ENCODE measurements at regions not wholly inside any gene's neighbourhood (a gene's known extent, or its start where the extent isn't known, plus 50 kb on each side); places are given as distances from the start of the nearest gene placed in this dataset.

DNA sequence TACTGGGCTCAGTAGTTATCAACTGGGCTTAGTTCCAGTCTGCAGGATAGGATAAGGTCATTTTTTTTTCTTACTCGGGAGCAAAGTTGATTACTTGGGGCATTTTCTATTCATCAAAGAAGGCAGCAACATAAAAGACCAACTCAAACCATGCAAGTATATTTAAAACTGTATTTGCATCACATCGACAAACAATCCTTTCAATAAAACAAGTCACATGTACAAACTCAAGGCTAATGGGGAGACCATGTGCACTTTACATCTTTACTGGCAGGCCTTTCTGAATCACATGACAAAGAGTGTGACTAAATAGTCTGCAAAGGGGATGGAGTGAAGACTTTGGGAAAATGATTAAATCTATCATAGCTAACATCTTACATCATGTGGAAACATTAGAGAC is 610.4 kb upstream of the BOD1L1 start:
- no peak for DNase-seq (ENCODE audit: low read depth in 2 of 2)

GRCh38 chr4:14241574-14241973 is 614.0 kb upstream of the BOD1L1 start:
- no peak for DNase-seq (ENCODE audit: low read depth in 2 of 2)

- DNase-seq (ENCODE audit: low read depth in 2 of 2), result no peak
Measured at GRCh38 chr4:14247767-14248166, 620.2 kb upstream of the BOD1L1 start.

DNA sequence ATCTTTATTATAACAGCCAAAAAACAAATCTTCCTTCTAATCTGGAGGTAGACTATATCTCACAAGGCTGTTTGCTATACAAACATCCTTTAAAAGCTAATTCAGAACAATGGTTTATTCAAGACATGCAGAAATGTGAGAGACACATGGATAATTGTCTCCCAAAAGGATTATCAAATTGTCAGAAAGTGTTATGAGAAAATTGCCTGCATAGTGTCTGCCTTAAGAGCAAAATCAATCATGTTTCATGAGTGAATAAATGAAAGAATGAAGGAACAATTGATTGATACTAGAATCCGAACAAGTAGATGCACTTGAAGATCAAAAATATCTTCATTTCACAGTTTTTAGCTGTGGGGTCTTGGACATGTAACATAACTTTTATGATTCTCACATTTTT is 621.7 kb upstream of the BOD1L1 start:
- no peak for DNase-seq (ENCODE audit: low read depth in 2 of 2)

- no peak for DNase-seq (ENCODE audit: low read depth in 2 of 2)
Measured at GRCh38 chr4:14254252-14254651, 626.7 kb upstream of the BOD1L1 start.

GRCh38 chr4:14254926-14255325 is 627.4 kb upstream of the BOD1L1 start:
- no peak for DNase-seq (ENCODE audit: low read depth in 2 of 2)

- DNase-seq (ENCODE audit: low read depth in 2 of 2), result no peak
Measured at GRCh38 chr4:14257903-14258302, 630.4 kb upstream of the BOD1L1 start.

DNA sequence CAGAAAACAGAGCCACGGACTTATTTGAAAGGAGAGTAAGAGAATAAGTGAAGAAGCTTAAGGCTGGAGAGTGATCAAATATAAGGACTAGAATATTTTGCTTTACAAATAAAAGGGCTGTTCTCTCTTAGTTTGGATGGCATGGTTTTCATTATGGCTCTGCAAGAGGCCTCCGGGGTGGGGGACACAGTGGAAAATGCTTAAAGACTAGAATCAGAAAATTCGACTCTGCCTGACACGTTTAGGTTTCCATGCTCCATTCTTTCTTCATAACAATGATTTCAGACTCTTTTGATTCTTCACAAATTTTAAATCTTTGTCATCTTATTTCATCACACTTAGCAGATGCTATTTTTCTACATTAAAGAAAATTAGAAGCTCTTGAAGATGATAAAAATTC is 632.4 kb upstream of the BOD1L1 start:
- no peak for DNase-seq (ENCODE audit: low read depth in 2 of 2)

DNA sequence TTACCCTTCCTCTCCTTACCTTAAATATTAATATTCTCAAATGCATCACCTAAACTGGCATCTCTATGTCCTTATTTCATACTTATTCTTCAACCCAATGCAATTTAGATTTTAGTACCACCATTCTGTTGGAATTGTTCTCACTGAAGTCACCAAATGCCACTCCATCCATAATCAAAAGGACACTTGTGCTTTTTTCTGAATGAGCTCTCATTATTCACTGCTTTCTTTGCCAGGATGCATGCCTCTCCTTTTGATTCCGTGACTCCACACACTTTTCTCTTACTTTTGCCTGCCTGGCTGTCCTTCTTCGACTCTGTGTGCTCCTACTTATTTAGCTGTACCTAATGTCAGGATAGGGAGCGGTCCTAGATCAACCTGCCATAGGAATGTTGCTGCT is 633.1 kb upstream of the BOD1L1 start:
- no peak for DNase-seq (ENCODE audit: low read depth in 2 of 2)

- DNase-seq (ENCODE audit: low read depth in 2 of 2), result no peak
Measured at GRCh38 chr4:14262221-14262620, 634.7 kb upstream of the BOD1L1 start.

- no peak for DNase-seq (ENCODE audit: low read depth in 2 of 2)
Measured at GRCh38 chr4:14264437-14264836, 636.9 kb upstream of the BOD1L1 start.

DNA sequence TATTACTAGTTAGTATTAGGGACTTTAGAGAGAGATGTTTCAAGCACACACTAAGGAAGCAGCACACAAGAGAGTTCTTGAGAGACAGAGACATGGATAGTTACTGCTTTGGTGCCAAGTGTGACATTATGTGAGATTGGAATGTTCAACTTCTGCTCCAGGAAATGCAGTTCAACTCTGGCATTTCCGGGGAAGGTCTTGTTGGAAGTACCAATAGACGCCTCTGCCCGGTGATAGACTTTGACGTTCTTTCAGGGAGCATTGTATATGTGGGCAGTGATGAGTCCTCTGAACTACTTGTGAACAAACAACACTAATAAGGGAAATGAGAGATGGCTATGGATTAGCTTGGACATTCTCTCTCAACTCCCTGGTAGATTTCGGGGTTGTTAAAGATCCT is 638.1 kb upstream of the BOD1L1 start:
- no peak for DNase-seq (ENCODE audit: low read depth in 2 of 2)

DNA sequence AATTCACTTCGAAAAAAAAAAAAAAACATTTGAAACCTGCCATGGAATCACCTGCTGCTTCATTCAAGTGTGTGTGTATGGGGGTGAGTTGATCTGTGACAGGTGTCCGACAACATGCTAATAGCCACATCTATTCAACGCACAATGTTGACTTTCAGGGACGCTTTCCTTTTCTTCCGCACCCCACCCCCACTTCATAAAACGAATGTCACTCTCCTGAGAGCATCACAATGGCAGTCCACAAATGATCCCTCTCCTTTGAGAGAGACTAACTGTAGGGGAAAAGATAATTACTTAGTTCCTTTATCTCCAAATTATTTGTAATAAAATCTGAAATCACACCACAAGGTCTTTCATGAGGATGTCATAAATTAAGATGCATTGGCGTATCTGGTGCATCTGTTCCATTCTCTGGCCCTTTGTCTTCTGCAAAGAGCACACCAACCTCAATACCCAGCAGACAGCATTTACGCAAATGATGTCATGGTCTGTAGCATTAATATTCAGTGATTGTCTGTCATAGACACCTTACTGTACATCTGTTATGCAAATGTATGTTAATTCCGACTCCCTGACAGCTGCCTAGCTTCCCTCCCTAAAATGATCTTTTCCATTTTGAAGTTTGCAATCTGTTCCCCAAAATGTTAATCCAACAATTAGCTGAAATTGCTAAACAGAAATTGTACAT is 640.0 kb upstream of the BOD1L1 start:
- no peak for DNase-seq (ENCODE audit: low read depth in 2 of 2)

DNA sequence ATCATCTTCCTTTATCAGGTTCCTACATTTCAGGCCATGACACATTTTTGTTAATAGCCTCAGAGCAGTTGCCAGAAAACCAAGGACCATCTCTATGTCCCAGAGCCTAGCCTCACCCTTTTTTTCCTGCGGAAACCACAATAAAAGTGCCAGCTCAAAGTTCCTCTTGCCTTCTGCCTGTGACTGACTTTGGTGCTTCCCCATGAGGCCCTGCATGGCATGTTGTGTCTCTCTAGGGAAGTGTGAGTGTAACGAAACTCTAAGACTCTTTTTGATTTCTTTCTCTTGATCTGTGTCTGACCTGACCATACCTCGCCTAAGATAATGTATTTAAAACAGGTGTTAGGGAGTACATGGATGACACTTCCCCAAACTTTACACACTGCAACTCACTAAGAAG is 642.3 kb upstream of the BOD1L1 start:
- DNase-seq (ENCODE audit: low read depth in 2 of 2), result no peak

GRCh38 chr4:14272206-14272605 is 644.7 kb upstream of the BOD1L1 start:
- DNase-seq (ENCODE audit: low read depth in 2 of 2), result no peak

DNA sequence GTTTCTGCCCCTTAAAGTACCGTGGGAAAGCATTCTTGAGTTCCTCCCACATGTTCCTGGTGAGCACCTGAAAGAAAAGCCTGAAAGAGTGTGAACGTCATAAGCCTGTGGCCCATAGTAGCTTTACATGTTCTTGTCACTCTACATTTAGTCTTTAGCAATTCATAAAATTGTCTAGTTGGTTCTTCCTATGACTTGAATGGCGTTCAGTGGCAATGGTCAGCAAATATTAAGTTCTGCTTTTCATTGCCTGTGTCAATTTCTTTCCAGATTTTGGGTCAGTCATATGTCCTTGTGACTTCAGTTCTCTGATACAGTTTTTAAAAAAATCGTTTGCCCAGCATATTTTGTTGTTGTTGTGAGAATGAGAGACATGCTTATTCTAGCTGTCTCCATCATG is 650.0 kb upstream of the BOD1L1 start:
- no peak for DNase-seq (ENCODE audit: low read depth in 2 of 2)

- DNase-seq (ENCODE audit: low read depth in 2 of 2), result no peak
Measured at GRCh38 chr4:14280567-14280966, 653.0 kb upstream of the BOD1L1 start.

- DNase-seq (ENCODE audit: low read depth in 2 of 2), result no peak
Measured at GRCh38 chr4:14284578-14284977, 657.1 kb upstream of the BOD1L1 start.

DNA sequence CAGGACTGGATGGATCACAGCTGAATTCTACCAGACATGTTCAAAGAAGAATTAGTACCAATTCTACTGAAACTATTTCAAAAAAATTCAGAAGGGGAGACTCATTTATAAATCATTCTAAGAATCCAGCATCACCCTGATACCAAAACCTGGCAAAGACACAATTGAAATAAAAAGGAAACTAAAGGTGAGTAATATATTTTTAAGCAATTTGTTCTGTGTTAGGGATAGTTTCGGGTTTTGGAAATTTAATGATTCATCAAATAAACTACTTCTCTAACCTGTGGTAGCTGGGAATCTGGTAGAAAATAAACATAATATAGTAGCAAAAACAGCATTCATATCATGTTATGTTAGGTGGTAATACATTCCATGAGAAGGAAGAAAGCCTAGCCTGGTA is 662.2 kb upstream of the BOD1L1 start:
- DNase-seq (ENCODE audit: low read depth in 2 of 2), result no peak

DNA sequence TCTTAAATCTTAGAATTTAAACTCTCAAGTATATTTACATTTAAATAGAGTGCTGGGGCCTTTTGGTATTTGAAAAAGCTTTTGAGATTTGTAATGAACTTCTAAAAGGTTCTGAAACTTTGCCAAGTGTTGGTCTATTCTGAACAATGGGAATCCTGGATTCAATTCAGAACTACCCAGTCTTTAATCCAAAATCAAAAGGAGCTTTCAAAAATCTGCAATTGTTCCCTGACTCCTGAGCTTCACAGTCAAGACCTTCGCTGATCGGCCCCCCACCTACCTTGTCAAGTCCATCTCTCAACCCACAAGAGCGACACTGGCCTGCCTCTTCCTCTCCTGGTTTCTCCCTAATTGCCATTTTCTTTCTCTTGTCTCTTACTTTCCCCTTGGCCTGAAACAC is 666.1 kb upstream of the BOD1L1 start:
- no peak for DNase-seq (ENCODE audit: low read depth in 2 of 2)

GRCh38 chr4:14294611-14295010 is 667.1 kb upstream of the BOD1L1 start:
- DNase-seq (ENCODE audit: low read depth in 2 of 2), result no peak

GRCh38 chr4:14299166-14299565 is 671.6 kb upstream of the BOD1L1 start:
- DNase-seq (ENCODE audit: low read depth in 2 of 2), result no peak

DNA sequence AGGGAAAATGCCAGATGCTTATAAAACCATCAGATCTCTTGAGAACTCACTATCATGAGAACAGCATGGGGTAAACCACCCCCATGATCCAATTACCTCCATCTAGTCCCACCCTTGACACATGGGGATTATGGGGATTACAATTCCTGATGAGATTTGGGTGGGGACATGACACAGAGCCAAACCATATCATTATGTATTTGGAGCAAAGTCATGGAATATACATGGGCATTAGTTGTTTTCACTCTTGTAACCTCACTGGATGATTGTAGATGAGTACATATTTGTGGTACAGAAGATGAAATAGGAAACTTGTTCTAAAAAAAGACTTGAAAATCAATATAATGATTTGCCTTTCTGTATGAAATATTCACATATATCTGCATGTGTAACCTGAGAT is 674.5 kb upstream of the BOD1L1 start:
- DNase-seq (ENCODE audit: low read depth in 2 of 2), result no peak

DNA sequence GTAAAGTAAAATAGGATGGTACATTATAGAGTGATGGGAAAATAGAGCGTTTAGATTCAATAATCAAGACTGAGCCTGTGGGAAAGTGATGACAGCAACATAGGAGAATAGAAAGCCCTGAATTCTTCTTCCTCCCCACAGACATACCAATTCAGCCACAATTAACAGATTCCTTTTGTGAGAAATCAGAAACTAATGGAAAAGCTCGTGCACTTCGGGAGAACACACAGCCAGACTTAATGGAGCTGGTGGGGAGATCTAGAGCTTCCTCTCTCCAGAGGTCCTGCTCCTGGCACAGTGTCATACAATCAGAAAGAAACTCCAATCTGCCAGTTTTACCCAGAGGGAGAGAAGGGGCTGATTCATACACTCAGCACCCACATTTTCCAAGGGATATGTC is 676.3 kb upstream of the BOD1L1 start:
- no peak for DNase-seq (ENCODE audit: low read depth in 2 of 2)

Measured in stimulated activated CD4-positive, alpha-beta T cell treated with anti-CD3 and anti-CD28 coated beads, Interleukin-1b, Interleukin-23, amount 100 ng/mL, for 1 hour (primary cell).